ENCODE measurements at regions not wholly inside any gene's neighbourhood (a gene's known extent, or its start where the extent isn't known, plus 50 kb on each side); places are given as distances from the start of the nearest gene placed in this dataset.
A peak's percentile ranks its signal among the peaks of the same experiment; 100 is the strongest.

GRCh38 chr21:32193098-32193465 is 85.8 kb downstream of the MIS18A start:
- Histone ChIP-seq H3K4me1 (ENCODE audit: low read length) (peaks cover 16% of the 10 kb centered on the region; the same call in 1 of the 2 replicates), H3K4me2 (ENCODE audit: low read depth, low read length) (no peak overlapping the region), H3K9ac (ENCODE audit: low read length) (no peak overlapping the region), H3K9me3 (replicated peaks; ENCODE audit: insufficient read depth, low read length) (no peaks in the 10 kb centered on the region), H3K36me3 (replicated peaks; ENCODE audit: insufficient read depth, low read length) (no peaks in the 10 kb centered on the region), H3F3A (ENCODE audit: insufficient read depth, low read length) (peaks cover 6% of the 10 kb centered on the region; the same call in 1 of the 2 replicates), H3K9me2 (replicated peaks; ENCODE audit: insufficient read depth, low read length) (no peaks in the 10 kb centered on the region), H3K79me2 (ENCODE audit: low read length) (no peaks in the 10 kb centered on the region), H3K27ac (ENCODE audit: low read length) (no peak overlapping the region), H4K20me1 (ENCODE audit: insufficient read depth, low read length) (no peaks in the 10 kb centered on the region), H3K4me3 (ENCODE audit: low read length) (no peak overlapping the region), H2AFZ (ENCODE audit: low read length) (no peak overlapping the region), H3K27me3 (replicated peaks; ENCODE audit: insufficient read depth, low read length) (no peaks in the 10 kb centered on the region)
- TF ChIP-seq EZH2phosphoT487 (IDR thresholded peaks at IDR 0.05; ENCODE audit: low read length): no peak
- TF ChIP-seq EZH2 (optimal IDR thresholded peaks at IDR 0.05; ENCODE audit: low read depth, low read length): no peak
- TF ChIP-seq, protein P1, sequence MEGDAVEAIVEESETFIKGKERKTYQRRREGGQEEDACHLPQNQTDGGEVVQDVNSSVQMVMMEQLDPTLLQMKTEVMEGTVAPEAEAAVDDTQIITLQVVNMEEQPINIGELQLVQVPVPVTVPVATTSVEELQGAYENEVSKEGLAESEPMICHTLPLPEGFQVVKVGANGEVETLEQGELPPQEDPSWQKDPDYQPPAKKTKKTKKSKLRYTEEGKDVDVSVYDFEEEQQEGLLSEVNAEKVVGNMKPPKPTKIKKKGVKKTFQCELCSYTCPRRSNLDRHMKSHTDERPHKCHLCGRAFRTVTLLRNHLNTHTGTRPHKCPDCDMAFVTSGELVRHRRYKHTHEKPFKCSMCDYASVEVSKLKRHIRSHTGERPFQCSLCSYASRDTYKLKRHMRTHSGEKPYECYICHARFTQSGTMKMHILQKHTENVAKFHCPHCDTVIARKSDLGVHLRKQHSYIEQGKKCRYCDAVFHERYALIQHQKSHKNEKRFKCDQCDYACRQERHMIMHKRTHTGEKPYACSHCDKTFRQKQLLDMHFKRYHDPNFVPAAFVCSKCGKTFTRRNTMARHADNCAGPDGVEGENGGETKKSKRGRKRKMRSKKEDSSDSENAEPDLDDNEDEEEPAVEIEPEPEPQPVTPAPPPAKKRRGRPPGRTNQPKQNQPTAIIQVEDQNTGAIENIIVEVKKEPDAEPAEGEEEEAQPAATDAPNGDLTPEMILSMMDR (IDR thresholded peaks at IDR 0.05; ENCODE audit: low read length): no peak
- DNase-seq: no peak

- Histone ChIP-seq H4K20me1 (ENCODE audit: insufficient read depth, low read length) (no peaks in the 10 kb centered on the region), H3K9me2 (replicated peaks; ENCODE audit: insufficient read depth, low read length) (no peaks in the 10 kb centered on the region), H3K9me3 (replicated peaks; ENCODE audit: insufficient read depth, low read length) (no peaks in the 10 kb centered on the region), H3K4me2 (ENCODE audit: low read depth, low read length) (no peak overlapping the region), H3K4me3 (ENCODE audit: low read length) (no peak overlapping the region), H3K36me3 (replicated peaks; ENCODE audit: insufficient read depth, low read length) (no peaks in the 10 kb centered on the region), H3K9ac (ENCODE audit: low read length) (no peak overlapping the region), H3K27ac (ENCODE audit: low read length) (no peak overlapping the region), H3K4me1 (ENCODE audit: low read length) (peaks cover 16% of the 10 kb centered on the region; the same call in 1 of the 2 replicates), H2AFZ (ENCODE audit: low read length) (no peak overlapping the region), H3K27me3 (replicated peaks; ENCODE audit: insufficient read depth, low read length) (no peaks in the 10 kb centered on the region), H3K79me2 (ENCODE audit: low read length) (no peaks in the 10 kb centered on the region), H3F3A (ENCODE audit: insufficient read depth, low read length) (peaks cover 6% of the 10 kb centered on the region; the same call in 1 of the 2 replicates)
- TF ChIP-seq, protein P1 (IDR thresholded peaks at IDR 0.05; ENCODE audit: low read length): no peak
- TF ChIP-seq EZH2 (optimal IDR thresholded peaks at IDR 0.05; ENCODE audit: low read depth, low read length) (no peak), EZH2phosphoT487 (IDR thresholded peaks at IDR 0.05; ENCODE audit: low read length) (no peak)
- no peak for DNase-seq
Observed at GRCh38 chr21:32192291-32193097, 86.4 kb downstream of the MIS18A start.

DNA sequence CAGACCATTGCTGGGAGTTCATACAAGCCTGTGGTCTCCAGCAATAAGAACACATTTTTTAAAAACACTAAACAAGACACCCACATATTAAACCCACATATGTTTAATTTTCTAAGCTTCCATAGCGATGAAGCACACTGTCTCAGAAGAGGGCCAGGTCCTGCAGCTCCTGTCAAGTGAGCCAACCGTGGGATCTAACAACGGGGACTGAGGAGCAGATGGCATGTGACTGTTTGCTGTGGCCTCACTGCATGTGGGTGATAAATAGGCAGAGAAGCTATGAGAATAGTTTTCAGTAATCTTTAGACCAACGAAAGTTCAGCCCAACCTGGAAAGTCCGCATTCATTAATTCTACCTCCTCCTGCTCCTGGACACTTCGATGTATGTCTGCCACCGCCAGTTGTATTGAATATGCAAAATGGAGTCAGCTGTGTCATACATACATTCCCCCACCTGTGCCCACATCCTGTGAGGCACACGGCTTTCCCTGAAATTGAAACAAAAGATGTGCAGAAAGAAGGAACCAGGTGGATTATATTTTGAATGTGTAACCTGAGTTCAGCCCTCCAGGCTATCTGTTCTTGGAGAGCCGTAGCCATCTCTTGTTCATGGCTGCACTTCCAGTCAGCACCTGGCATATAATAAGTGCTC is 88.2 kb downstream of the MIS18A start:
- H3F3A ChIP-seq (ENCODE audit: insufficient read depth, low read length): peaks cover 6% of the 10 kb centered on the region; the same call in 1 of the 2 replicates
- no peaks in the 10 kb centered on the region for H3K36me3 ChIP-seq (replicated peaks; ENCODE audit: insufficient read depth, low read length)
- no peak overlapping the region for H3K9ac ChIP-seq (ENCODE audit: low read length)
- peak; percentile 65 for DNase-seq
- H3K4me2 ChIP-seq (ENCODE audit: low read depth, low read length): peak overlapping the region; percentile 40
- H3K4me1 ChIP-seq (ENCODE audit: low read length): peaks cover 16% of the 10 kb centered on the region; the same call in 1 of the 2 replicates
- no peaks in the 10 kb centered on the region for H3K27me3 ChIP-seq (replicated peaks; ENCODE audit: insufficient read depth, low read length)
- no peak overlapping the region for H3K27ac ChIP-seq (ENCODE audit: low read length)
- TF ChIP-seq, protein P1 (IDR thresholded peaks at IDR 0.05; ENCODE audit: low read length): no peak
- TF ChIP-seq EZH2phosphoT487 (IDR thresholded peaks at IDR 0.05; ENCODE audit: low read length): no peak
- TF ChIP-seq EZH2 (optimal IDR thresholded peaks at IDR 0.05; ENCODE audit: low read depth, low read length): no peak
- no peak overlapping the region for H3K4me3 ChIP-seq (ENCODE audit: low read length)
- no peaks in the 10 kb centered on the region for H3K79me2 ChIP-seq (ENCODE audit: low read length)
- no peaks in the 10 kb centered on the region for H4K20me1 ChIP-seq (ENCODE audit: insufficient read depth, low read length)
- H2AFZ ChIP-seq (ENCODE audit: low read length): 0 out of 2 replicates have a peak overlapping the region, but pooled peaks have one; percentile 0
- no peaks in the 10 kb centered on the region for H3K9me3 ChIP-seq (replicated peaks; ENCODE audit: insufficient read depth, low read length)
- no peaks in the 10 kb centered on the region for H3K9me2 ChIP-seq (replicated peaks; ENCODE audit: insufficient read depth, low read length)

All from MM.1S (cell line).